ENCODE measurements at regions not wholly inside any gene's neighbourhood (a gene's known extent, or its start where the extent isn't known, plus 50 kb on each side); places are given as distances from the start of the nearest gene placed in this dataset.
"Not testable (repeated sequence)": the region's sequence is repeated elsewhere in the genome, so short reads cannot be mapped to it uniquely, and the experiment has no call there.

DNA sequence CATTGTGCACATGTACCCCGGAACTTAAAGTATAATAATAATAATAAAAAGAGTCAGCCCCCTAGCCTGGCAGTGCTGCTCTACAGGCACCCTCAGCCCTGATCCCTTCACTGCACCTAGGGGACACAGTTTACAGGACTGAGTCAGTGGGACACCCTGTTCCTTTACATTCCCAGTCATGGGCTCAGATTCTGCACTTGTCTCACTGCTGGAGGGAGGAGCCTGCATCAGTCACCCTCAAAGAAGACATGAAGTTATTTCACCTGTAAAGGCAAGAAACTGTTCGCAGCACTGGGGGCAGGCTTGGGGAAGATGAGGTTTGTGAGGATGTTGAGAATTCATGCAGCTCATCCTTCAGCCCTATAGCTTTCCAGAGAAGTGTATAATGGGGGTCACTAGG lies 50.7 kb upstream of the VPREB1 start:
- H3K9me3 Mint-ChIP-seq = no peaks in the 10 kb centered on the region
- H3K4me1 Mint-ChIP-seq = no peaks in the 10 kb centered on the region
- H3K27me3 Mint-ChIP-seq = peaks cover 39% of the 10 kb centered on the region
- no peak overlapping the region for H3K27ac Mint-ChIP-seq
- intact Hi-C loops (cut with micrococcal nuclease) = no loop called here
- no peaks in the 10 kb centered on the region for H3K36me3 Mint-ChIP-seq (ENCODE audit: low read depth)
- no peak overlapping the region for H3K4me3 Mint-ChIP-seq
- DNase-seq = no peak

DNA sequence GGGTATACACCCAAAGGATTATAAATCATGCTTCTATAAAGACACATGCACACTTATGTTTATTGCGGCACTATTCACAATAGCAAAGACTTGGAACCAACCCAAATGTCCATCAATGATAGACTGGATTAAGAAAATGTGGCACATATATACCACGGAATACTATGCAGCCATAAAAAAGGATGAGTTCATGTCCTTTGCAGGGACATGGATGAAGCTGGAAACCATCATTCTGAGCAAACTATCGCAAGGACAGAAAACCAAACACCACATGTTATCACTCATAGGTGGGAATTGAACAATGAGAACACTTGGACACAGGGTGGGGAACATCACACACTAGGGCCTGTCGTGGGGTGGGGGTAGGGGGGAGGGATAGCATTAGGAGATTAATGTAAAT lies 51.1 kb upstream of the VPREB1 start:
- H3K9me3 Mint-ChIP-seq; DNase-seq; H3K36me3 Mint-ChIP-seq (ENCODE audit: low read depth); intact Hi-C loops (cut with micrococcal nuclease); H3K4me1 Mint-ChIP-seq; H3K4me3 Mint-ChIP-seq; H3K27ac Mint-ChIP-seq: not testable (repeated sequence)
- peaks cover 39% of the 10 kb centered on the region for H3K27me3 Mint-ChIP-seq

GRCh38 chr22:22193006-22193405 lies 51.6 kb upstream of the VPREB1 start:
- H3K27ac Mint-ChIP-seq; H3K4me3 Mint-ChIP-seq; DNase-seq; H3K36me3 Mint-ChIP-seq (ENCODE audit: low read depth); intact Hi-C loops (cut with micrococcal nuclease); H3K4me1 Mint-ChIP-seq; H3K9me3 Mint-ChIP-seq: not testable (repeated sequence)
- peaks cover 39% of the 10 kb centered on the region for H3K27me3 Mint-ChIP-seq

DNA sequence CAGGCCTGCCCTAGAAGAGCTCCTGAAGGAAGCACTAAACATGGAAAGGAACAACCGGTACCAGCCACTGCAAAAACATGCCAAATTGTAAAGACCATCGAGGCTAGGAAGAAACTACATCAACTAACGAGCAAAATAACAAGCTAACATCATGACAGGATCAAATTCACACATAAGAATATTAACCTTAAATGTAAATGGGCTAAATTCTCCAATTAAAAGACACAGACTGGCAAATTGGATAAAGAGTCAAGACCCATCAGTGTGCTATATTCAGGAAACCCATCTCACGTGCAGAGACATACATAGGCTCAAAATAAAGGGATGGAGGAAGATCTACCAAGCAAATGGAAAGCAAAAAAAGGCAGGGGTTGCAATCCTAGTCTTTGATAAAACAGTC lies 54.8 kb upstream of the VPREB1 start:
- intact Hi-C loops (cut with micrococcal nuclease); H3K9me3 Mint-ChIP-seq; H3K36me3 Mint-ChIP-seq (ENCODE audit: low read depth); H3K4me1 Mint-ChIP-seq; H3K27ac Mint-ChIP-seq; H3K4me3 Mint-ChIP-seq; DNase-seq: not testable (repeated sequence)
- H3K27me3 Mint-ChIP-seq = peaks cover 47% of the 10 kb centered on the region

- peaks cover 56% of the 10 kb centered on the region for H3K27me3 Mint-ChIP-seq
- H3K9me3 Mint-ChIP-seq; intact Hi-C loops (cut with micrococcal nuclease); DNase-seq; H3K27ac Mint-ChIP-seq; H3K36me3 Mint-ChIP-seq (ENCODE audit: low read depth); H3K4me3 Mint-ChIP-seq; H3K4me1 Mint-ChIP-seq: not testable (repeated sequence)
These were observed 56.7 kb upstream of the VPREB1 start for GRCh38 chr22:22187863-22188262.

DNA sequence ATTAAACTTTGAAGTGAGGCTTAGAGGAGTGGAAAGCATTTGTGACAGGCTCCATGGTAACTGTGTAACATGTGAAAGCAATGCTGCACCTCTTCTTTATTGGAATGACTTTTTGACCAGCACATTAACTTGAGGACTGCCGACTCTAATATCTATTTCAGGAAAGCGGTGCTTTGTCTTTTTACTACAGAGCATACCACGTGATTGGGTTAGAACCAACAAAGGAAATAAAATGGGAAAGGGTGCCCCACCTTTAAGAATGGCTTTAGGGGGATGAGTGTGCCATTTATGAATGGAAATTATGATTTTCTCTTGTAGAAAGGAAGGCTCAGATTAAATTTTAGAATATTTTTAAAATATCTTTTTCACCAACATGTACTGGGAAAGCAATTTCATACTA lies 57.3 kb upstream of the VPREB1 start:
- Mint-ChIP-seq H3K4me3 (no peak overlapping the region), H3K27ac (no peak overlapping the region), H3K36me3 (ENCODE audit: low read depth) (no peaks in the 10 kb centered on the region), H3K4me1 (no peaks in the 10 kb centered on the region), H3K9me3 (no peaks in the 10 kb centered on the region), H3K27me3 (peaks cover 60% of the 10 kb centered on the region)
- no peak for DNase-seq
- intact Hi-C loops (cut with micrococcal nuclease) = no loop called here

GRCh38 chr22:22185844-22186499 lies 58.6 kb upstream of the VPREB1 start:
- Mint-ChIP-seq H3K4me1 (no peaks in the 10 kb centered on the region), H3K27ac (no peak overlapping the region), H3K36me3 (ENCODE audit: low read depth) (no peaks in the 10 kb centered on the region), H3K9me3 (no peaks in the 10 kb centered on the region), H3K4me3 (no peak overlapping the region), H3K27me3 (peaks cover 49% of the 10 kb centered on the region)
- intact Hi-C loops (cut with micrococcal nuclease) = no loop called here
- no peak for DNase-seq

- no peaks in the 10 kb centered on the region for H3K9me3 Mint-ChIP-seq
These were observed 59.4 kb upstream of the VPREB1 start for GRCh38 chr22:22185217-22185616.

DNA sequence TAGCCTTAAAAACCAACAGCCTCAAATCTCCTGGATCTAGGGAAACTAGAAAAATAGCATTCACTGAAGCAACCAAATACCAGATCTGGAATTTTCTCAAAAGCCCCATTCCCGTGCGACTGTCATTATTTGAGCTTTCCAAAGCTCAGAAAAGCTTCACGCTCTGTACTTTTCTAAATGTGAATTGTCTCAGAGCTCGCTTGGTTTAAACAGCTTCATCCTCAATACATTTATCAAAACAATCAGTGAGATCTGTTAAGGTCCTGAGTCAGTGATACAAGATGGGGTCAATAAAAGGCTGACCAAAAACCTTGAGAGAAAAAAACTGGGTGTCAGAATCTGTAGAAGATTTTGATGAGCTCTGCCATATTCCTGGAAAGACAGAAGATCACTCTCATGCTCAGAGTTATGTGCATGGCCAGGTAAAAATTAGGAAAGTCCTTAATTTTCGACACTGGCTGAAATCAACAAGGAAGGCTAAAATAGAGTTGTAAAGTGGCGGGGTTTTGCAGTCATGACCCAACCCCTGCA lies 60.2 kb upstream of the VPREB1 start:
- Mint-ChIP-seq H3K4me1 (no peaks in the 10 kb centered on the region), H3K36me3 (ENCODE audit: low read depth) (no peaks in the 10 kb centered on the region), H3K27me3 (peaks cover 38% of the 10 kb centered on the region), H3K27ac (no peak overlapping the region), H3K4me3 (no peak overlapping the region), H3K9me3 (no peaks in the 10 kb centered on the region)
- DNase-seq = no peak
- intact Hi-C loops (cut with micrococcal nuclease) = no loop called here

More at GRCh38 chr22:22185217-22185616, 59.4 kb upstream of the VPREB1 start:
- intact Hi-C loops (cut with micrococcal nuclease) = no loop called here
- Mint-ChIP-seq H3K4me3 (no peak overlapping the region), H3K36me3 (ENCODE audit: low read depth) (no peaks in the 10 kb centered on the region), H3K27ac (no peak overlapping the region), H3K4me1 (no peaks in the 10 kb centered on the region), H3K27me3 (peaks cover 44% of the 10 kb centered on the region)
- no peak for DNase-seq

DNA sequence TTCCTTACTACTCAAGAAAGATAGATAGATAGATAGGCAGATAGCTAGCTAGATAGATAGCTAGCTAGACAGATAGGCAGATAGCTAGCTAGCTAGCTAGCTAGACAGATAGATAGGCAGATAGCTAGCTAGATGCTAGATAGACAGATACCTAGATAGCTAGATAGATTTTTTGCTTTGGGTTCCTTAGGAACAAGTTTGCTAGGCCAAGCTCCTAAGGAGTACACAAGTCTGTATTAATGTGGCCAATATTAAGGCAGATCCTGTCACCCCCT lies 61.7 kb upstream of the VPREB1 start:
- Mint-ChIP-seq H3K9me3 (no peaks in the 10 kb centered on the region), H3K27me3 (peaks cover 32% of the 10 kb centered on the region), H3K36me3 (ENCODE audit: low read depth) (no peaks in the 10 kb centered on the region), H3K4me1 (peaks cover 3% of the 10 kb centered on the region), H3K27ac (no peak overlapping the region), H3K4me3 (no peak overlapping the region)
- intact Hi-C loops (cut with micrococcal nuclease) = no loop called here
- DNase-seq = no peak

- intact Hi-C loops (cut with micrococcal nuclease) = no loop called here
- Mint-ChIP-seq H3K4me1 (peaks cover 3% of the 10 kb centered on the region), H3K9me3 (no peaks in the 10 kb centered on the region), H3K27me3 (peaks cover 31% of the 10 kb centered on the region), H3K27ac (no peak overlapping the region), H3K36me3 (ENCODE audit: low read depth) (no peaks in the 10 kb centered on the region), H3K4me3 (no peak overlapping the region)
- DNase-seq = no peak
These were observed 62.2 kb upstream of the VPREB1 start for GRCh38 chr22:22182218-22182989.

- H3K9me3 Mint-ChIP-seq = no peaks in the 10 kb centered on the region
- peaks cover 30% of the 10 kb centered on the region for H3K27me3 Mint-ChIP-seq
- no peak overlapping the region for H3K27ac Mint-ChIP-seq
- no peaks in the 10 kb centered on the region for H3K36me3 Mint-ChIP-seq (ENCODE audit: low read depth)
- intact Hi-C loops (cut with micrococcal nuclease) = no loop called here
- no peak for DNase-seq
- H3K4me3 Mint-ChIP-seq = no peak overlapping the region
- peaks cover 3% of the 10 kb centered on the region for H3K4me1 Mint-ChIP-seq
These were observed 63.2 kb upstream of the VPREB1 start for GRCh38 chr22:22181341-22181850.

- H3K27me3 Mint-ChIP-seq = peaks cover 28% of the 10 kb centered on the region
- intact Hi-C loops (cut with micrococcal nuclease) = no loop called here
- no peaks in the 10 kb centered on the region for H3K36me3 Mint-ChIP-seq (ENCODE audit: low read depth)
- peaks cover 3% of the 10 kb centered on the region for H3K4me1 Mint-ChIP-seq
- H3K27ac Mint-ChIP-seq = no peak overlapping the region
- no peaks in the 10 kb centered on the region for H3K9me3 Mint-ChIP-seq
- no peak for DNase-seq
- H3K4me3 Mint-ChIP-seq = no peak overlapping the region
These were observed 63.8 kb upstream of the VPREB1 start for GRCh38 chr22:22180738-22181285.

- no peaks in the 10 kb centered on the region for H3K9me3 Mint-ChIP-seq
These were observed 64.7 kb upstream of the VPREB1 start for GRCh38 chr22:22179858-22180257.

More at GRCh38 chr22:22179858-22180257, 64.7 kb upstream of the VPREB1 start:
- Mint-ChIP-seq H3K27ac (no peak overlapping the region), H3K27me3 (peaks cover 26% of the 10 kb centered on the region), H3K4me1 (peaks cover 3% of the 10 kb centered on the region), H3K4me3 (no peak overlapping the region), H3K36me3 (ENCODE audit: low read depth) (no peaks in the 10 kb centered on the region)
- intact Hi-C loops (cut with micrococcal nuclease) = no loop called here
- DNase-seq = no peak
